ENCODE measurements at regions not wholly inside any gene's neighbourhood (a gene's known extent, or its start where the extent isn't known, plus 50 kb on each side); places are given as distances from the start of the nearest gene placed in this dataset.

- Mint-ChIP-seq H3K27ac (ENCODE audit: unreplicated experiment) (no peak overlapping the region), H3K4me1 (peaks cover 34% of the 10 kb centered on the region), H3K27me3 (ENCODE audit: low read depth) (peaks cover 6% of the 10 kb centered on the region), H3K36me3 (ENCODE audit: low read depth) (no peaks in the 10 kb centered on the region), H3K9me3 (peaks cover 7% of the 10 kb centered on the region), H3K4me3 (no peak overlapping the region)
- DNase-seq (ENCODE audit: low read depth, low spot score) = no peak
- TF ChIP-seq CTCF (conservative IDR thresholded peaks at IDR 0.05) = no peak
Measured at GRCh38 chr2:219911541-219911940, 284.1 kb downstream of the SLC4A3 start.

GRCh38 chr2:219912491-219912921 lies 285.1 kb downstream of the SLC4A3 start:
- DNase-seq (ENCODE audit: low read depth, low spot score) = no peak

GRCh38 chr2:219914577-219914976 lies 287.1 kb downstream of the SLC4A3 start:
- Mint-ChIP-seq H3K9me3 (peaks cover 6% of the 10 kb centered on the region), H3K27me3 (ENCODE audit: low read depth) (no peaks in the 10 kb centered on the region), H3K36me3 (ENCODE audit: low read depth) (no peaks in the 10 kb centered on the region), H3K27ac (ENCODE audit: unreplicated experiment) (no peak overlapping the region), H3K4me1 (peaks cover 45% of the 10 kb centered on the region), H3K4me3 (no peak overlapping the region)
- no peak for TF ChIP-seq CTCF (conservative IDR thresholded peaks at IDR 0.05)
- no peak for DNase-seq (ENCODE audit: low read depth, low spot score)

More at GRCh38 chr2:219912491-219912921, 285.1 kb downstream of the SLC4A3 start:
- Mint-ChIP-seq H3K9me3 (peaks cover 7% of the 10 kb centered on the region), H3K27ac (ENCODE audit: unreplicated experiment) (peak overlapping the region; percentile 67), H3K27me3 (ENCODE audit: low read depth) (peaks cover 6% of the 10 kb centered on the region), H3K4me1 (peaks cover 39% of the 10 kb centered on the region), H3K36me3 (ENCODE audit: low read depth) (no peaks in the 10 kb centered on the region), H3K4me3 (no peak overlapping the region)
- TF ChIP-seq CTCF (conservative IDR thresholded peaks at IDR 0.05) = peak; percentile 30

- no peak for TF ChIP-seq CTCF (conservative IDR thresholded peaks at IDR 0.05)
- DNase-seq (ENCODE audit: low read depth, low spot score) = no peak
- Mint-ChIP-seq H3K36me3 (ENCODE audit: low read depth) (no peaks in the 10 kb centered on the region), H3K4me3 (no peak overlapping the region), H3K27ac (ENCODE audit: unreplicated experiment) (peak overlapping the region; percentile 2), H3K4me1 (peaks cover 44% of the 10 kb centered on the region), H3K27me3 (ENCODE audit: low read depth) (no peaks in the 10 kb centered on the region), H3K9me3 (peaks cover 2% of the 10 kb centered on the region)
Measured at GRCh38 chr2:219916281-219916680, 288.9 kb downstream of the SLC4A3 start.

- Mint-ChIP-seq H3K27ac (ENCODE audit: unreplicated experiment) (peak overlapping the region; percentile 2), H3K27me3 (ENCODE audit: low read depth) (no peaks in the 10 kb centered on the region), H3K36me3 (ENCODE audit: low read depth) (no peaks in the 10 kb centered on the region), H3K9me3 (peaks cover 2% of the 10 kb centered on the region), H3K4me1 (peaks cover 43% of the 10 kb centered on the region), H3K4me3 (no peak overlapping the region)
- no peak for TF ChIP-seq CTCF (conservative IDR thresholded peaks at IDR 0.05)
- no peak for DNase-seq (ENCODE audit: low read depth, low spot score)
Measured at GRCh38 chr2:219916726-219917440, 289.5 kb downstream of the SLC4A3 start.
